ENCODE measurements at regions not wholly inside any gene's neighbourhood (a gene's known extent, or its start where the extent isn't known, plus 50 kb on each side); places are given as distances from the start of the nearest gene placed in this dataset.

DNA sequence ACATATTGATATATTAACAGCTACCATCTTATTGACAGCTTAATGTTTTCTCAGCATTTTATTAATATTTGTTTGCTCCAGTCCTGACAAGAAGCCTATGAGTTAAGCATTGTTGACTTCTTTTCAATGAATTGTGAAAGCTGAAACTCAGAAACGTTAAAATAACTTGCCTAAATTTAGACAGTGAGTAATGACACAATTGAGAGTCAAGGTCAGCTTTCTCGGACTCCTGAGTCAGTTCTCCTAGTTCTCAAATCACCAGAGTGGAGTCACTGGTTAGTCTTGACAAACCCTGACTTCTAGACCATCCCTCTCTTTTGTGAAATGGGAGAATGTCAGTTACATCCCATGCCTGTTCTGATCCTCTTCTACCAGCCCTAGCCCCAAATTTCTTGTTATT lies 222.7 kb upstream of the ACO1 start:
- TF ChIP-seq, protein P1, sequence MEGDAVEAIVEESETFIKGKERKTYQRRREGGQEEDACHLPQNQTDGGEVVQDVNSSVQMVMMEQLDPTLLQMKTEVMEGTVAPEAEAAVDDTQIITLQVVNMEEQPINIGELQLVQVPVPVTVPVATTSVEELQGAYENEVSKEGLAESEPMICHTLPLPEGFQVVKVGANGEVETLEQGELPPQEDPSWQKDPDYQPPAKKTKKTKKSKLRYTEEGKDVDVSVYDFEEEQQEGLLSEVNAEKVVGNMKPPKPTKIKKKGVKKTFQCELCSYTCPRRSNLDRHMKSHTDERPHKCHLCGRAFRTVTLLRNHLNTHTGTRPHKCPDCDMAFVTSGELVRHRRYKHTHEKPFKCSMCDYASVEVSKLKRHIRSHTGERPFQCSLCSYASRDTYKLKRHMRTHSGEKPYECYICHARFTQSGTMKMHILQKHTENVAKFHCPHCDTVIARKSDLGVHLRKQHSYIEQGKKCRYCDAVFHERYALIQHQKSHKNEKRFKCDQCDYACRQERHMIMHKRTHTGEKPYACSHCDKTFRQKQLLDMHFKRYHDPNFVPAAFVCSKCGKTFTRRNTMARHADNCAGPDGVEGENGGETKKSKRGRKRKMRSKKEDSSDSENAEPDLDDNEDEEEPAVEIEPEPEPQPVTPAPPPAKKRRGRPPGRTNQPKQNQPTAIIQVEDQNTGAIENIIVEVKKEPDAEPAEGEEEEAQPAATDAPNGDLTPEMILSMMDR (IDR thresholded peaks at IDR 0.05), result no peak
- TF ChIP-seq POLR2A (IDR thresholded peaks at IDR 0.05), result no peak
